Epithelial cell of prostate (primary cell): ENCODE measurements at regions not wholly inside any gene's neighbourhood (a gene's known extent, or its start where the extent isn't known, plus 50 kb on each side); places are given as distances from the start of the nearest gene placed in this dataset.
"Not testable (repeated sequence)": the region's sequence is repeated elsewhere in the genome, so short reads cannot be mapped to it uniquely, and the experiment has no call there.

Experiments used
- DNase-seq: peaks from one replicate; pipeline ENCODE4 v3.0.0-alpha.2; 2011; ENCODE audit warnings: low read depth, low spot score
- H3K27ac ChIP-seq: fragments of 450-650 bp; 2 replicates; pipeline ENCODE4 v1.5.1; 2017; ENCODE audit warnings: mild to moderate bottlenecking

DNA sequence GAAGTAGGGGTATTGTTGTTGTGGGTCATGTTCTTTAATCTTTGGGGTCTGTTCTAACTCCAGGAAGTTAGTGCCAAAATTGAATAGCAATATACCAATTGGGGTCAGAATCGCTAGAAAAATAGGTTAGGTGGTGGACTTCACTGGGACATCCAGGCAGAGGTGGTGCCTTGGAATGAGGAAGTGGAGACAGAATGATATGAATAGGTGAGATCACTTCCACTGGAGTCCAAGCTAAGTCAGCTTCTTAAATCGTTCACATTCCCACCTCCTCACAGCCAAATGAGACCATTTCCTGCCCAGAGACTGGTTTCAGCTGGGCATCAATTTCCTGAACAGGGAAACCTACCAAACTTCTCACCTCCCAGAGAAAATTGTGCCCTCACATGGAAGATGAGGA is 137.8 kb upstream of the RAB4A start:
- no peak overlapping the region for H3K27ac ChIP-seq
- DNase-seq = no peak

DNA sequence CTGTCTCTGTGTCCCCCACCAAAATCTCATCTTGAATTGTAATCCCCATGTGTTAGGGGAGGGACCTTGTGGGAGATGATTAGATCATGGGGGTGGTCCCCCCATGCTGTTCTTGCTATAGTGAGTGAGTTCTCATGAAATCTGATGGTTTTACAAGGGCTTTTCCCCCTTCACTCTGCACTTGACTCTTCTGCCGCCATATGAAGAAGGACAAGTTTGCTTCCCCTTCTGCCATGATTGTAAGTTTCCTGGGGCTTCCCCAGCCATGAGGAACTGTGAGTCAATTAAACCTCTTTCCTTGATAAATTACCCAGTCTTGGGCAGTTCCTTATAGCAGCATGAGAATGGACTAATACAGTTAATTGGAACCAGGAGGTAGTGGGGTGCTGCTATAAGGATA is 137.1 kb upstream of the RAB4A start:
- H3K27ac ChIP-seq = no peak overlapping the region
- no peak for DNase-seq

DNA sequence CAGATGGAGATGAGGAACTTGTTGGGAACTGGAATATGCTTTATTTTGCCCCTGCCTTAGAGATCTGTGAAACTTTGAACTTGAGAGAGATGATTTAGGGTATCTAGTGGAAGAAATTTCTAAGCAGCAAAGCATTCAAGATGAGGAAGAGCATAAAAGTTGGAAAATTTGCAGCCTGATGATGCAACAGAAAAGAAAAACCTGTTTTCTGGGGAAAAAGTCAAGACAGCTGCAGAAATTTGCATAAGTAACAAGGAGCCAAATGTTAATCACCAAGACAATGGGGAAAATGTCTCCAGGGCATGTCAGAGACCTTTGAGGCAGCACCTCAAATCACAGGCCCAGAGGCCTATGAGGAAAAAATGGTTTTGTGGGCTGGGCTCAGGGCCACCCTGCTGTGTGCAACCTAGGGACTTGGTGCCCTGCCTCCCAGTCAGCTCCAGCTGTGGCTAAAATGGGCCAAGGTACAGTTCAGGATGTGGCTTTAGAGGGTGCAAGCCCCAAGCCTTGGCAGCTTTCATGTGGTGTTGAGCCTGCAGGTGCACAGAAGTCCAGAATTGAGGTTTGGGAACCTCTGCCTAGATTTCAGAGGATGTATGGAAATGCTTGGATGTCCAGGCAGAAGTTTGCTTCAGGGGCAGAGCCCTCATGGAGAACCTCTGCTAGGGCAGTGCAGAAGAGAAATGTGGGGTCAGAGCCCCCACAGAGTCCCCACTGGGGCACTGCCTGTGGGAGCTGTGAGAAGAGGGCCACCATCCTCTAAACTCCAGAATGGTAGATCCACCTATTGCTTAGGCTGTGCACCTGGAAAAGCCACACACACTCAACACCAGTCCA is 136.3 kb upstream of the RAB4A start:
- not testable (repeated sequence) for DNase-seq

DNA sequence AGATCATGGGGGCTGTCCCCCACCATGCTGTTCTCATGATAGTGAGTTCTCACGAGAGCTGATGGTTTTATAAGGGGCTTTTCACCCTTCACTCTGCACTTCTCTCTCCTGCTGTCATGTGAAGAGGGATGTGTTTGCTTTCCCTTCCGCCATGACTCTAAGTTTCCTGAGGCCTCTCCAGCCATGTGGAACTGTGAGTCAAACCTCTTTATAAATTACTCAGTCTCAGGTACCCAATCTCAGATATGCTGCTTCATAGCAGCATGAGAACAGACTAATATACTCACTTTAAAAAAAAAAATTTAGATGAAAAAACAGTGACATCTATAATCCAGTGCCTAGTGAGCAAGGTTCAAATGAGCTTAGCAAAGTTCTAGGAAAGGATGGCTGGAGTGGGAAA is 135.1 kb upstream of the RAB4A start:
- no peak for DNase-seq
- no peak overlapping the region for H3K27ac ChIP-seq

More for the DNA sequence above, 136.3 kb upstream of the RAB4A start:
- H3K27ac ChIP-seq = not testable (repeated sequence)

DNA sequence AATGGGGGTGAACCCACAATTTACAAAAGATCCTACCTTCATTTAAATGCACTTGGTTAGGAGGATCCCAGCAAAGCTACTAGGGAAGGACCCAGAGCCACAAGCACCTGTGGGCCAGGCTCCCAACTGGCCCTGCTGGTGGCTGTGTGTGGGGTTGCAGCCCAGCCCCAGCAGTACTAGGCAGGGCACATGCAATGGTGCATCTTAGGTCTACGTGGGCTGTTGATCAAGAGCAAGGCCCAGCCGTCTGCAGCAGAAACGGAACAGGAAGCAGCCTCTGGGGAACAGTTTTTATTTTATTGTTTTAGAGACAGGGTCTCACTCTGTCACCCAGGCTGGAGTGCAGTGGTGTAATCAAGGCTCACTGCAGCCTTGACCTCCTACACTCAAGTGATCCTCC is 134.1 kb upstream of the RAB4A start:
- DNase-seq = no peak
- no peak overlapping the region for H3K27ac ChIP-seq

DNA sequence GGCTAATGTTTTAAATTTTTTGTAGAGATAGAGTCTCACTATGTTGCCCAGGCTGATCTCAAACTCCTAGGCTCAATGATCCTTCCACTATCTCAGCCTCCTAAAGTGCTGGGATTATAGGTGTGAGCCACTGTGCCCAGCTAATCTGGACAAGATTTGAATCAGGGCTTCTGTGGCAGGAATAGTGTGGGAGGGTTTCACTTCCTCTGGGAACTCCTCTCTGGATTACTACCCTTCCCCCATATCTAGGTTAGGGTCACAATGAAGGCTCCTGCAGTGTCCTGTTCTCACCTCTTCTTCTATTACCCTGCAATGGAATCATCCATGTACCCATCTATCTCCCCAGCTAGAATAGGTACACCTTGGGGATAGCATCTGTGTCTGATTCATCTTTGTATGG is 133.6 kb upstream of the RAB4A start:
- H3K27ac ChIP-seq = no peak overlapping the region
- no peak for DNase-seq

DNA sequence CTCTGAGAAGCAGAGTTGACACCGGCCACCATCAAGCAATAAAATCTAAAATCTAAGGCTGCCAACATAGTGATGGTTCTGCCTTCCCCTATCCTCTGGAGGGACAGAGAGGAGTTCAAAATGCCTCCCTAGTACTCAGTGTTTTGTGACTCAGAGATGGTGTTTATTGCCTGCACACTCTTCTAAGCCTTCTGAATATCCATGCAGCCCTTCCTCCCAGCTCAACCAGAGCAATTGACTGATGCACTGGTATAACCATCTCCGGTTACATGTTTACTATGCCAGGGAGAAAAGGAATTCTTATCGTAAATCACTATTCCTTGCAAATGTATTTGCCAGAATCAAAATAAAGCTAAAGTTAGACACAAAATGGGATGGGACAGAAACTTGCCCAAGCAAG is 132.9 kb upstream of the RAB4A start:
- H3K27ac ChIP-seq = no peak overlapping the region
- no peak for DNase-seq

DNA sequence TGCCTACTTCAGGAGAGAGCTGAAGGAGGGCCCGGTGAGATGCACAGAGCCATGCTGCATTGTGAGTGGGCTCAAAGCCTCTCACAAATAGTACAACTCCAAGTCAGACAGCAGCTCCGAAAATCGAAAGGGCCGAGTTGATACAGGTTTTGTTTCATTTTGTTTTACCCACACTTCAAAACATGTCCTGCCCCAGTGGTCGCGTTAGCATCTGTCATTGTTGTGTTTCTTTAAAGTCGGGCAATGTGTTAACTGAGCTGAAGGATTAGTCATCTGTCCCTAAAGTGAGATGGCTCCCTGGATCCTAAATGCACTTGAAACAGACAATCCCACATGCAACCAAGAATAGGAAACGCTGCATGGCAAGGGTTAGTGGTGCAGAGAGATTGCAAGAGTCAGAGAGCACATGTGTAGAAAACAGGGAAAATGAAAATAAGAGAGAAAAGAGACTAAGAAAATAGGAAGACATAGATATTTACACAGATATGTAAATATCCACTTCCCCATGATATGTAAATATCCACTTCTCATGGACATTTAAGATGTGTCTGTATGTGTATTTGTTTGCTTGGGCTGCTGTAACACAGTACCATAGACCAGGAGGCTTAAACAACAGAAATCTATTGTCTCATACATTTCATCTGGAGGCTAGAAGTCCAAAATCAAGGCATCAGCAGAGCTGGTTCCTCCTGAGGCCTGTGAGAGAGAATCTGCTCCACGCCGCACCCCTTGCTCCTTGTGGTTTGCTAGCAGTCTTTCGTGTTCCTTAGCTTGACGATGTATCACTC is 131.4 kb upstream of the RAB4A start:
- no peak for DNase-seq
- no peak overlapping the region for H3K27ac ChIP-seq

DNA sequence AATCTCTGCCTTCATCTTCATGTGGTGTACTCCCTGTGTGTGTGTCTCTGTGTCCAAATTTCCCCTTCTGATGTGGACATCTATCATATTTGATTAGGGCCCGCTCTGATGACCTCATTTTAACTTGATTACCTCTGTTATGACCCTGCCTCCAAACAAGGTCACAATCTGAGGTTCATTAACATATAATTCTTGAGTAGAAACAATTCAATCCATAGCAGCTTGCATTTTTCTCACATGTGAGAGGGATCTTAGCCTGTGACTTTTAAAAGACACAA is 130.9 kb upstream of the RAB4A start:
- no peak overlapping the region for H3K27ac ChIP-seq
- no peak for DNase-seq

DNA sequence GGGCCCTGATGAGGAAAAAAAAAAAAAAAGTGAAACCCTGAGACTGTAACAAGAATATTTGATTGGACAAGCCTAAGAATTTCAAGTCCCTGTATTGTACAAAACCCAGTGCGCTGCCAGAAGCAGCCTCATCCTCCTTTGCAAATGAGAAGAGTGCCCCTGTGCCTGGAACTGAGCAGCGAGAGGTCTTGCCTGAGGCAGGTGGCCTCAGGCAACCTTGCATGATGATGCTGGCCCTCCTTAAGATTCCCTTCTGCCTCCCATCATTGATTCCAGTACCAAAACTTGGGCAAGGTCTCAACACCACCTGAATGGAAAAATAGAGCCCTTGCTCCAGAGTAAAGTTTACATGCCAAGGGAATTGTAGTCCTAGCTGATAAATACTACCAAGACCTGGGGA is 129.6 kb upstream of the RAB4A start:
- DNase-seq = no peak
- H3K27ac ChIP-seq = no peak overlapping the region

DNA sequence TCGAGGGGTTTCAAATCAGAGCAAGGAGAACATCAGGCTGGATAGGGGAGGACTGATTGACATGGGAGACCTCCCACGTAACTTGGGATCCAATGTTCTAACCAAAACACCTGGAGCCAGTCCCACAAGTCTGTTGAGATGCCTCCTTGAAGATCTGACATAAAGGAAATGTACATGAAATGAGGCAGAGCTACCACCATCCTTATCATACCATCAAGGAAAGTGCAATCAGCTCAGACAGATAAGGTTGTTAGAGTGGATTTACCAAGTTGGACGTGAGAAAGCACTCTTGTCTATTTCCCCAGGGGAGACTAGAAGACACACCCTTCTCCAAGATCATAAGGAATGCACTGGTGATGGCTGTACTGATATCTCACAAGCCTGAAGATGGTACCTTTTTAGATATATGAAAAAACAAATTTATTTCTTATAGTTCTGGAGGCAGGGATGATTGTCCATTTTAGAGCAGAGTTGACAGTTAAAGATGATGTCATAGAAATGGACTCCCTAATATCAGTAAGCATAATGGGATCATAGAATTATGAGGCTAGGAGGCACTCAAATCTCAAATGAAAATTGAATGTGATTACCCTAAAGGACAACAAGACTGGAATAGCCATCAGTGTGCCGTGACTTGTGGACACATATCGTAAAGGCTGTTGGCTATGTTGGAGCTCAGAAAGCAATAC is 129.1 kb upstream of the RAB4A start:
- no peak for DNase-seq
- no peak overlapping the region for H3K27ac ChIP-seq

DNA sequence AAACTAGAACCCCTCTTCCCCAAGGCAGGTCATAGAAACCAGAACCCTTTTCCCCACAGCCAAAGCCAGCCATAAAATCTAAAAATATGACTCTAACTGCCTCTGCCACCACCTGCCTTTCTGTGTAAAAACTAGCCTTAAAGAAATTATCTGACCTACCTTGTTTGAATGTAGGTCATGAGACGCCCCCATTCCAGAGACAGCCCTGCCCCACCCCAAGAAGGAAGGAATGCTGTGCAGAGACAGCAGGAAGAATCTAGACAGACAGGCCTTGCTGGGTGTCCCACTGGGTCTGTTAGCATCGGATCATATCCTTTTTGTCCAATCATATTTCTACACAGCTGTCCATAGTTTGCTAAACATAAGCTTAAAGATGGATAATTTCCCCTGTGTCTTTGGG is 128.4 kb upstream of the RAB4A start:
- no peak for DNase-seq
- no peak overlapping the region for H3K27ac ChIP-seq

DNA sequence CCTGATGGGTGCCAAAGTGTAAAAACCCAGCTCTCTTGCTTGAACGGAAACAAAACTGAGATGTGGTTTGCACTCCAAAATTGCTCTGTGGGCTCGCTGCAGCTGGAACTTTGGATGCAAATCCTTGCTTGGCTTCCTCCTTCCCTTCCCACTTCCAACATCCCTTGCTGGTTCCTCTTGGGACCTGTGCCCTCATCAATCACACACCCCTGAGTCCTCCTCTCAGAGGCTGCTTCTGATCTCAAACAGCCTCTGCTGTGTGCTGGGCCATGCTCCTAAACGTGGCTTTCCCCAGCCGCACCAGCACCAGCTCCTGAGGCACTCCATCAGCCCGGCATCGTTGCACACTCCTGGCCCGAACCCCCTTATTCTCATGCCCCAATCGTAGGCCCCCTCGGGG is 124.3 kb upstream of the RAB4A start:
- no peak overlapping the region for H3K27ac ChIP-seq
- no peak for DNase-seq

DNA sequence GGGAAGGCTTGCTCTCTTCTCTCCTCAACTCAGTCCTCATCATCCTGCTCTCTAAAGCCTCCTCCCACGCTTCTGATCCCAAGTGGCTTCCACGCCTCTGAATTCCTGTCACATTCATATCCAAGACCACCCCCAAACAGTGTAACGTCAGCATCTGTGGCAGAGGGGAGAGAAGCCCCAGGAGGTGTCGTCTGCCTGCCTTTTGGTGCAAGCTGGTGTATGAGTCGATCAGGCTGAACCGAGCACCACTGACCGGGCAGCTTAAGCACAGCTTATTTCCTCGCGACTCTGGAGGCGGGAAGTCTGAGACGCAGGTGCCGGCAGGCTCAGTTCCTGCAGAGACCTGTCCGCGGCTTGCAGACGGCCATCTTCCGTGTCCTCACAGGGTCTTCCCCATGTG is 123.8 kb upstream of the RAB4A start:
- H3K27ac ChIP-seq = no peak overlapping the region
- DNase-seq = no peak

DNA sequence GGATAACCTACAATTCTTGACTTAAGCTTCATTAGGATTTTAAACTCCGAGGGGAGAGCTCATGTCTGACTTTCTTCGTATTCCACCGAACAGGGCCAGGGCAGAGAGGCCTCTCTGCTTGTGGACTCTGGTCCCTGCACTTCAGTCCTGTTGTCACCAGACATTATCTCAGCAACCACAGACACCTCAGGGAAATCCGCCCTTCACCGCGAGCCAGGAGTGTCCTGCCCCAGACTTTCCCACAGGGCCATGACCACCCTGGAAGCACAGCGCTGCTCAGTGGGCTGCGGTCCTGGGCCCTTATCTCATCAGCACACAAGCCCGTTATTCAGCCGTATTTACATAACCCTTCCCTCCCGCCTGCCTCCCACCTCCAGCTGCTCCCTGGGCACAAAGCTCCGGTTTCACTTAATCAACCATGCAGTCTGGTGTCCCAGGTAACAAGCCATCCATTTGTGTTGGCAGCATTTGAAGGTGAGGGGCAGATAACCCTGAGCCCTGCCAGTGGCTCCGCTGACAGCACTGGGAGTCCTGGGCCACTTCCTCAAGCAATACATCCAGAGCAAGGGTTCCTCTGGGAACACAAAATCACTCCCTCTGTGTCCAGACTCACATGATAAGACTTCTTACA is 122.8 kb upstream of the RAB4A start:
- DNase-seq = no peak
- no peak overlapping the region for H3K27ac ChIP-seq

DNA sequence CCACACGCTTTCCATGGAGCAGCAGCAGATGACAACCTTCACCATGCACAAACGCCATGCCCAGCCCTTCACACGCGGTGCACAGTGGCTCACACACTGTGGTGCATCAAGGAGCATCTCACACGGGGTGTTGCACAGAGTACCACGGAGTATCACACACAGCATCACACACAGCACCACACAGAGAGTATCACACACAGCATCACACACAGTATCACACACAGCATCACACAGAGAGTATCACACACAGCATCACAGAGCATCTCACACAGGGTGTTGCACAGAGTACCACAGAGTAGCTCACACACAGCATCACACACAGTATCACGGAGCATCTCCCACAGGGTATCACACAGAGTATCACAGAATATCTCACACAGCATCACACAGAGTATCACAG is 122.2 kb upstream of the RAB4A start:
- no peak for DNase-seq
- H3K27ac ChIP-seq = no peak overlapping the region

DNA sequence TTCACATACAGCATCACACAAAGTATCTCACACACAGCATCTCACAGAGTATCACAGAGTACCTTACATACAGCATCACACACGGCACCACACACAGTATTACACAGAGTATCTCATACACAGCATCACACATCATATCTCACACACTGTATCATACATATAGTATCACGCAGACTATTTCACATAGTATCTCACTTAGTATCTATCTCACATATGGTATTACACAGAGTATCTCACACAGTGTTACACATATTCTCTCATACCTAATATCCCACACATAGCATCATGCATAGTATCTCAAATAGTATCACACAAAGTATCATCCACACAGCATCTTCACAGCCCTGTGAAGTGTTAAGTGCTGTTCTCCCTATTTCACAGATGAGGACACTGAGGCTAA is 121.5 kb upstream of the RAB4A start:
- no peak for DNase-seq
- H3K27ac ChIP-seq = no peak overlapping the region

DNA sequence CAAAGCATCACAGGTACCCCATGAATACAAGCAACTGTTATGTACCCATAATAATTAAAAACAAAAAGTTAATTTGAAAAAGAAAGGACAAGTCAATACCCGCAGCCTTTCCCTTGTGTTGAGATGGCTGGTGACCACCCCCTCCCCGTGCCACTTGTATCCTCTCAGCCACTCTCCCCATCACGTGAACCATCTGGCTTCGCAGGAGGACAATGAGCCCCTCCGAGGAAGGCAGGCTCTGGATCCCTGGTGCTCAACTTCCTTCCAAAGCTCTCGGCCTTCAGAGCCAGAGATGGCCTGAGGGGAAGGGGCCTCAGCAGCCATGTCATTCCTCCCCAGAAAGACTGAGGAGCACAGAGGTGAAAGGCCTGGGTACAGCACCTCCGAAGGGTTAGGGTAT is 120.4 kb upstream of the RAB4A start:
- no peak overlapping the region for H3K27ac ChIP-seq
- DNase-seq = no peak

DNA sequence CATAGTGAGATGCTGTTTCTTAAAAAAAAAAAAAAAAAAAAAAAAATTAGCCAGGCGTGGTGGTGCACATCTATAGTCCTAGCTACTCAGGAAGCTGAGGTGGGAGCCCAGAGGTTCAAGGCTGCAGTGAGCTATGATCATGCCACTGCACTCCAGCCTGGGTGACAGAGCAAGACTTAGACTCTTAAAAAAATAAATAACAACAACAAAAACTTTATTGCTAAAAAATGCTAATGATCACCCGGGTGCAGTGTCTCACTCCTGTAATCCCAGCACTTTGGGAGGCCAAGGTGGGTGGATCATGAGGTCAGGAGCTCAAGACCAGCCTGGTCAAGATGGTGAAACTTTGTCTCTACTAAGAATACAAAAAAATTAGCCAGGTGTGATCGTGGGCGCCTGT is 119.5 kb upstream of the RAB4A start:
- H3K27ac ChIP-seq, DNase-seq: not testable (repeated sequence)

DNA sequence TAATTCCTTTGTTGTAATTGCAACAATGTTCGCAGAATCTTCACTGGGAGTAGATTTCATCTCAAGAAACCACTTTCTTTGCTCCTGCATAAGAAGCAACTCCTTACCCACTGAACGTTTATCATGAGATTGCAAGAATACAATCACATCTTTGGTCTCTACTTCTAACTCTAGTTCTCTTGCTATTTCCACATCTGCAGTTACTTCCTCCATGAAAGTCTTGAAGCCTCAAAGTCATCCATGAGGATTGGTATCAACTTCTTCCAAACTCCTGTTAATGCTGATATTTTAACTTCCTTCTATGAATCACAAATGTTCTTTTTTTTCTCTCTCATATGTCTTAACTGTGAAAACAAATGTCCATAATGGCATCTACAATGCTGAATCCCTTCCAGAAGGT is 118.6 kb upstream of the RAB4A start:
- DNase-seq = no peak
- no peak overlapping the region for H3K27ac ChIP-seq

DNA sequence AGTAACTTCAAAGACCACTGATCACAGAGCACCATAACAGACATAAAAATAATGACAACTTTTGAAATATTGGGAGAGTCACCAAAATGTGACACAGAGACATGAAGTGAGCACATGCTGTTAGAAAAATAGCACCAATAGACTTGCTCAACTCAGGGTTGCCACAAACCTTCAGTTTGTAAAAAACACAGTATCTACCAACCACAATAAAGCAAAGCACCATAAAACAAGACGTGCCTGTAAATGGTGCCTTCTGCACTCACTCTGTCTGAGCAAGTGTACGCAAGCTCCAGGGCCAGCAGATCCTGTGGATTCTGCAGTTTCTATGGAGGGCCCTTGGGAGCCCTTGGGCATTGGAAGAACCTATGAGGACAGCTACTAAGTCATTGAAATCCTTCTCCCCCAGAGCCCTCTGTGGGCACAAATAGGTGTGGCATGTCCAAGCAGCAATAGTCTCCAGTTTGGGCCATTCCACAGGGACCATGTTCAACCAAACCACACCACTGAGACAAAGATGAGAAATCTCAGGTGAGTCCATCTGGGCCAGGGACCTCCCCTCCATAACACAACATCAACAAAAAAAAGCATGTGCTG is 116.9 kb upstream of the RAB4A start:
- no peak for DNase-seq
- H3K27ac ChIP-seq = no peak overlapping the region
